ENCODE measurements at regions not wholly inside any gene's neighbourhood (a gene's known extent, or its start where the extent isn't known, plus 50 kb on each side); places are given as distances from the start of the nearest gene placed in this dataset.

GRCh38 chr14:66038212-66038611 lies 448.0 kb upstream of the CCDC196 start:
- no peak for TF ChIP-seq CTCF (IDR thresholded peaks at IDR 0.05; ENCODE audit: low read length)
- TF ChIP-seq EZH2 (optimal IDR thresholded peaks at IDR 0.05; ENCODE audit: low read depth, low read length): no peak
- TF ChIP-seq EZH2phosphoT487 (IDR thresholded peaks at IDR 0.05; ENCODE audit: low read length): no peak
